B cell (primary cell): ENCODE measurements at regions not wholly inside any gene's neighbourhood (a gene's known extent, or its start where the extent isn't known, plus 50 kb on each side); places are given as distances from the start of the nearest gene placed in this dataset.

ENCODE experiments used
- ATAC-seq: fragments of 200-7000 bp; cut with Tn5 transposase; one replicate; pipeline ENCODE4 v1.10.0; 2021; ENCODE audit warnings: low read depth, mild to moderate bottlenecking, moderate number of reproducible peaks, moderate library complexity
- CTCF ChIA-PET: fragments of 350-600 bp; sonication (Branson Sonifier 250); formaldehyde crosslinking; loops from one replicate; lab custom pipeline; 2021; ENCODE audit warnings: antibody characterized with exemption, inconsistent platforms; lab: Charles Lee
- POLR2A ChIA-PET: fragments of 350-600 bp; sonication (Branson Sonifier 250); formaldehyde crosslinking; loops from one replicate; lab custom pipeline; 2021; ENCODE audit warnings: antibody characterized with exemption; lab: Charles Lee
- DNase-seq: peaks from one replicate; pipeline ENCODE4 v3.0.0; 2013
- H2AFZ ChIP-seq: 2 replicates; pipeline ENCODE4 v1.6.1; 2012; ENCODE audit warnings: mild to moderate bottlenecking, low read depth, low read length; ENCODE audit not compliant: insufficient read depth, poor library complexity, severe bottlenecking
- H3K27ac ChIP-seq, 2 donors: 1 replicate in 1 of 2; 2 replicates in 1 of 2; pipeline ENCODE4 v1.5.1; 2012 to 2013; ENCODE audit warnings: low read length in 2 of 2, mild to moderate bottlenecking in 2 of 2, moderate library complexity in 1 of 2
- H3K27me3 ChIP-seq, 4 experiments: fragments of 200-600 bp in 1 of 4; sonication (generic) in 1 of 4; replicated peaks in 1 of 4; 1 replicate in 2 of 4; 2 replicates in 2 of 4; pipeline versions ENCODE4 v1.6.1 to v1.7.0; 2013 to 2016; ENCODE audit warnings: low read length in 3 of 4, mild to moderate bottlenecking in 2 of 4, mixed read lengths in 1 of 4, moderate library complexity in 1 of 4; ENCODE audit not compliant: insufficient read depth in 4 of 4, control insufficient read depth in 3 of 4; ENCODE audit errors: control extremely low read depth in 1 of 4
- H3K36me3 ChIP-seq, 2 experiments: replicated peaks in 1 of 2; 1 replicate in 1 of 2; 2 replicates in 1 of 2; pipeline versions ENCODE4 v1.6.1 to v1.7.1; 2013; ENCODE audit warnings: low read length in 1 of 2; ENCODE audit not compliant: insufficient read depth in 2 of 2, control insufficient read depth in 1 of 2; ENCODE audit errors: control extremely low read depth in 1 of 2, extremely low read depth in 1 of 2
- H3K4me1 ChIP-seq, 2 donors: fragments of 200-600 bp in 1 of 2; sonication (generic) in 1 of 2; 1 replicate in 1 of 2; 2 replicates in 1 of 2; pipeline versions ENCODE4 v1.5.1 to v1.6.1; 2013 to 2017; ENCODE audit warnings: low read length in 2 of 2; ENCODE audit not compliant: control insufficient read depth in 2 of 2, insufficient read depth in 2 of 2
- H3K4me2 ChIP-seq: replicated peaks from 2 replicates; pipeline ENCODE3; 2012; ENCODE audit warnings: mild to moderate bottlenecking, low read depth, low read length; ENCODE audit not compliant: poor library complexity, severe bottlenecking
- H3K4me3 ChIP-seq, 5 experiments: fragments of 200-600 bp in 1 of 5; sonication (generic) in 1 of 5; 1 replicate in 3 of 5; 2 replicates in 2 of 5; pipeline versions ENCODE4 v1.5.1 to v1.7.0; 2011 to 2016; ENCODE audit warnings: low read length in 4 of 5, mild to moderate bottlenecking in 4 of 5, low read depth in 2 of 5, control low read depth in 1 of 5, moderate library complexity in 1 of 5; ENCODE audit not compliant: insufficient read depth in 1 of 5; ENCODE audit errors: control extremely low read depth in 1 of 5, extremely low read depth in 1 of 5
- H3K79me2 ChIP-seq: fragments of 200-600 bp; sonication (generic); one replicate; pipeline ENCODE4 v1.6.0; 2016; ENCODE audit warnings: low read length; ENCODE audit not compliant: control insufficient read depth, insufficient read depth
- H3K9ac ChIP-seq: fragments of 200-600 bp; sonication (generic); 2 replicates; pipeline ENCODE4 v1.6.1; 2017; ENCODE audit warnings: mild to moderate bottlenecking, low read length, moderate library complexity
- H3K9me3 ChIP-seq, 3 donors: one replicate each; pipeline versions ENCODE4 v1.6.1 to v1.7.1; 2013; ENCODE audit warnings: low read length in 2 of 3; ENCODE audit not compliant: control insufficient read depth in 2 of 3, insufficient read depth in 1 of 3; ENCODE audit errors: control extremely low read depth in 1 of 3
- H4K20me1 ChIP-seq: 2 replicates; pipeline ENCODE4 v1.6.0; 2012; ENCODE audit warnings: mild to moderate bottlenecking, low read length; ENCODE audit not compliant: insufficient read depth, control insufficient read depth, poor library complexity, severe bottlenecking
- H3K27ac Mint-ChIP-seq: one replicate; pipeline ENCODE4 v1.8.0; 2021; ENCODE audit warnings: mixed read lengths
- H3K27me3 Mint-ChIP-seq: one replicate; pipeline ENCODE4 v1.8.0; 2021; ENCODE audit warnings: mixed read lengths
- H3K4me1 Mint-ChIP-seq: one replicate; pipeline ENCODE4 v1.8.0; 2021; ENCODE audit warnings: mixed read lengths
- H3K4me3 Mint-ChIP-seq: one replicate; pipeline ENCODE4 v1.8.0; 2021; ENCODE audit warnings: mixed read lengths
- H3K9me3 Mint-ChIP-seq: one replicate; pipeline ENCODE4 v1.8.0; 2022; ENCODE audit warnings: mixed read lengths; ENCODE audit not compliant: insufficient read depth
- EZH2 ChIP-seq: IDR thresholded peaks from 2 replicates; pipeline ENCODE4 v1.6.1; 2012; ENCODE audit warnings: borderline replicate concordance, low read depth, mild to moderate bottlenecking, moderate library complexity, low read length; ENCODE audit not compliant: insufficient read depth, poor library complexity, severe bottlenecking
- WGBS: methylation state at CpG from one replicate; pipeline ENCODE4 v1.1.5; 2013; ENCODE audit warnings: missing lambda C conversion rate; ENCODE audit not compliant: insufficient coverage; 5-methylcytosine and 5-hydroxymethylcytosine counted together
- intact Hi-C: fragments of 100-400 bp; cut with micrococcal nuclease; formaldehyde crosslinking; loops from one replicate; pipeline ENCODE4 v1.10.0; 2022
- TF ChIP-seq, protein P1 (sequence below): fragments of 200-600 bp; IDR thresholded peaks from one replicate; pipeline ENCODE4 v1.8.0; 2022; ENCODE audit warnings: antibody characterized with exemption, mild to moderate bottlenecking

GRCh38 chr18:76046221-76046620 is 448.8 kb downstream of the ZNF516 start:
- no peak for TF ChIP-seq EZH2
- TF ChIP-seq, protein P1, sequence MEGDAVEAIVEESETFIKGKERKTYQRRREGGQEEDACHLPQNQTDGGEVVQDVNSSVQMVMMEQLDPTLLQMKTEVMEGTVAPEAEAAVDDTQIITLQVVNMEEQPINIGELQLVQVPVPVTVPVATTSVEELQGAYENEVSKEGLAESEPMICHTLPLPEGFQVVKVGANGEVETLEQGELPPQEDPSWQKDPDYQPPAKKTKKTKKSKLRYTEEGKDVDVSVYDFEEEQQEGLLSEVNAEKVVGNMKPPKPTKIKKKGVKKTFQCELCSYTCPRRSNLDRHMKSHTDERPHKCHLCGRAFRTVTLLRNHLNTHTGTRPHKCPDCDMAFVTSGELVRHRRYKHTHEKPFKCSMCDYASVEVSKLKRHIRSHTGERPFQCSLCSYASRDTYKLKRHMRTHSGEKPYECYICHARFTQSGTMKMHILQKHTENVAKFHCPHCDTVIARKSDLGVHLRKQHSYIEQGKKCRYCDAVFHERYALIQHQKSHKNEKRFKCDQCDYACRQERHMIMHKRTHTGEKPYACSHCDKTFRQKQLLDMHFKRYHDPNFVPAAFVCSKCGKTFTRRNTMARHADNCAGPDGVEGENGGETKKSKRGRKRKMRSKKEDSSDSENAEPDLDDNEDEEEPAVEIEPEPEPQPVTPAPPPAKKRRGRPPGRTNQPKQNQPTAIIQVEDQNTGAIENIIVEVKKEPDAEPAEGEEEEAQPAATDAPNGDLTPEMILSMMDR, result no peak
- no peaks in the 10 kb centered on the region for H3K27me3 ChIP-seq
- no peak overlapping the region for H3K27ac Mint-ChIP-seq
- no peak overlapping the region for H3K4me2 ChIP-seq
- H3K4me3 Mint-ChIP-seq, result no peak overlapping the region
- ChIA-PET POLR2A (no interaction called here), CTCF (no interaction called here)
- no peak overlapping the region for H3K27ac ChIP-seq
- H3K9me3 Mint-ChIP-seq, result peaks cover 2% of the 10 kb centered on the region
- intact Hi-C loops, result no loop called here
- no peak overlapping the region for H3K4me3 ChIP-seq
- H3K27me3 Mint-ChIP-seq, result no peaks in the 10 kb centered on the region
- H3K4me1 Mint-ChIP-seq, result no peaks in the 10 kb centered on the region
- ATAC-seq (no peak), DNase-seq (no peak)
- no peak overlapping the region for H3K9ac ChIP-seq
- no peaks in the 10 kb centered on the region for H3K79me2 ChIP-seq
- no peaks in the 10 kb centered on the region for H3K4me1 ChIP-seq
- 100% methylated on average over 1 of the region's 4 CpGs for WGBS
- H2AFZ ChIP-seq, result no peak overlapping the region
- no peaks in the 10 kb centered on the region for H4K20me1 ChIP-seq
- H3K36me3 ChIP-seq, result no peaks in the 10 kb centered on the region
- peaks cover 0 to 5% (median 0%) of the 10 kb centered on the region in 3 donors for H3K9me3 ChIP-seq

GRCh38 chr18:76042511-76042910 is 452.5 kb downstream of the ZNF516 start:
- Mint-ChIP-seq H3K27me3 (no peaks in the 10 kb centered on the region), H3K4me3 (no peak overlapping the region), H3K4me1 (no peaks in the 10 kb centered on the region), H3K9me3 (peaks cover 2% of the 10 kb centered on the region), H3K27ac (no peak overlapping the region)
- no peaks in the 10 kb centered on the region for H3K9me3 ChIP-seq
- H2AFZ ChIP-seq, result no peak overlapping the region
- no peaks in the 10 kb centered on the region for H4K20me1 ChIP-seq
- H3K9ac ChIP-seq, result no peak overlapping the region
- ATAC-seq (no peak), DNase-seq (no peak)
- no peaks in the 10 kb centered on the region for H3K36me3 ChIP-seq
- H3K27ac ChIP-seq, result no peak overlapping the region
- TF ChIP-seq, protein P1, result no peak
- WGBS, result no CpG with 5 or more reads among the region's 1 CpG
- ChIA-PET CTCF (no interaction called here), POLR2A (no interaction called here)
- no peaks in the 10 kb centered on the region for H3K79me2 ChIP-seq
- no peak overlapping the region for H3K4me3 ChIP-seq
- H3K4me1 ChIP-seq, result no peaks in the 10 kb centered on the region
- intact Hi-C loops, result no loop called here
- no peak overlapping the region for H3K4me2 ChIP-seq
- H3K27me3 ChIP-seq, result no peaks in the 10 kb centered on the region
